Liver (tissue), 8 donors: ENCODE measurements at regions not wholly inside any gene's neighbourhood (a gene's known extent, or its start where the extent isn't known, plus 50 kb on each side); places are given as distances from the start of the nearest gene placed in this dataset.

Experiments used
- DNase-seq: peaks from one replicate; pipeline ENCODE4 v3.0.0-alpha.2; 2017; ENCODE audit warnings: low spot score
- H3K27ac ChIP-seq, 2 donors: one replicate each; pipeline ENCODE4 v1.7.0; 2013; ENCODE audit warnings: inconsistent platforms in 2 of 2, low read length in 2 of 2, control low read depth in 1 of 2, low read depth in 1 of 2, mild to moderate bottlenecking in 1 of 2
- H3K27me3 ChIP-seq, 4 donors: one replicate each; pipeline versions ENCODE4 v1.6.1 to v1.7.0; 2013; ENCODE audit warnings: low read length in 3 of 4, inconsistent platforms in 1 of 4, mild to moderate bottlenecking in 1 of 4, moderate library complexity in 1 of 4; ENCODE audit not compliant: control insufficient read depth in 4 of 4, insufficient read depth in 4 of 4
- H3K36me3 ChIP-seq, 4 donors: one replicate each; pipeline versions ENCODE4 v1.6.1 to v1.7.0; 2013; ENCODE audit warnings: low read length in 3 of 4, mild to moderate bottlenecking in 3 of 4, low read depth in 1 of 4, moderate library complexity in 1 of 4; ENCODE audit not compliant: control insufficient read depth in 4 of 4, insufficient read depth in 3 of 4
- H3K4me1 ChIP-seq, 4 donors: one replicate each; pipeline versions ENCODE4 v1.6.1 to v1.7.0; 2013; ENCODE audit warnings: low read length in 3 of 4, mild to moderate bottlenecking in 3 of 4, moderate library complexity in 1 of 4; ENCODE audit not compliant: control insufficient read depth in 4 of 4, insufficient read depth in 4 of 4
- H3K4me3 ChIP-seq, 3 donors: one replicate each; pipeline versions ENCODE4 v1.6.1 to v1.7.0; 2013; ENCODE audit warnings: low read length in 3 of 3, control low read depth in 1 of 3, low read depth in 1 of 3, mild to moderate bottlenecking in 1 of 3
- H3K9ac ChIP-seq, 2 donors: one replicate each; pipeline ENCODE4 v1.7.0; 2013; ENCODE audit warnings: low read length in 2 of 2, mild to moderate bottlenecking in 2 of 2, moderate library complexity in 2 of 2, control low read depth in 1 of 2, low read depth in 1 of 2
- H3K9me3 ChIP-seq, 4 donors: one replicate each; pipeline versions ENCODE4 v1.6.1 to v1.7.0; 2013; ENCODE audit warnings: low read length in 3 of 4; ENCODE audit not compliant: control insufficient read depth in 4 of 4
- ATF3 ChIP-seq: IDR thresholded peaks from 2 replicates; pipeline ENCODE4 v1.6.1; 2016; ENCODE audit warnings: antibody characterized with exemption
- CTCF ChIP-seq: fragments of 150-350 bp; IDR thresholded peaks from 2 replicates; pipeline ENCODE4 v1.5.1; 2017; ENCODE audit warnings: improper control_type of control experiment, low read depth, low read length; ENCODE audit not compliant: missing input control
- EGR1 ChIP-seq, 2 donors: IDR thresholded peaks; 2 replicates each; pipeline ENCODE4 v1.6.1; 2016 to 2018; ENCODE audit warnings: antibody characterized with exemption in 2 of 2, low read depth in 2 of 2
- FOXA1 ChIP-seq: IDR thresholded peaks from 2 replicates; pipeline ENCODE4 v1.6.1; 2016; ENCODE audit warnings: antibody characterized with exemption
- FOXA2 ChIP-seq: IDR thresholded peaks from 2 replicates; pipeline ENCODE4 v1.6.1; 2016; ENCODE audit warnings: antibody characterized with exemption
- GABPA ChIP-seq, 2 donors: IDR thresholded peaks in 1 of 2; conservative IDR thresholded peaks in 1 of 2; 2 replicates each; pipeline ENCODE4 v1.6.1; 2016; ENCODE audit warnings: antibody characterized with exemption in 2 of 2, mild to moderate bottlenecking in 1 of 2, moderate library complexity in 1 of 2
- HNF4A ChIP-seq, 2 donors: conservative IDR thresholded peaks; 2 replicates each; pipeline ENCODE4 v1.6.1; 2016; ENCODE audit warnings: antibody characterized with exemption in 2 of 2, mild to moderate bottlenecking in 2 of 2
- HNF4G ChIP-seq: IDR thresholded peaks from 2 replicates; pipeline ENCODE4 v1.6.1; 2016; ENCODE audit warnings: antibody characterized with exemption
- JUND ChIP-seq, 2 donors: IDR thresholded peaks; 2 replicates each; pipeline ENCODE4 v1.6.1; 2016; ENCODE audit warnings: antibody characterized with exemption in 2 of 2
- MAX ChIP-seq: IDR thresholded peaks from 2 replicates; pipeline ENCODE4 v1.6.1; 2016; ENCODE audit warnings: antibody characterized with exemption
- NR2F2 ChIP-seq: IDR thresholded peaks from 2 replicates; pipeline ENCODE4 v1.6.1; 2016; ENCODE audit warnings: antibody characterized with exemption
- RAD21 ChIP-seq, 2 donors: IDR thresholded peaks; 2 replicates each; pipeline ENCODE4 v1.6.1; 2016; ENCODE audit warnings: antibody characterized with exemption in 2 of 2, mild to moderate bottlenecking in 2 of 2
- REST ChIP-seq: IDR thresholded peaks from 2 replicates; pipeline ENCODE4 v1.6.1; 2016; ENCODE audit warnings: antibody characterized with exemption, mild to moderate bottlenecking
- RXRA ChIP-seq, 2 donors: IDR thresholded peaks; 2 replicates each; pipeline ENCODE4 v1.6.1; 2017 to 2018; ENCODE audit warnings: antibody characterized with exemption in 2 of 2, mild to moderate bottlenecking in 1 of 2
- SP1 ChIP-seq: IDR thresholded peaks from 2 replicates; pipeline ENCODE4 v1.6.1; 2018; ENCODE audit warnings: antibody characterized with exemption, mild to moderate bottlenecking
- TAF1 ChIP-seq: conservative IDR thresholded peaks from 2 replicates; pipeline ENCODE4 v1.6.1; 2016; ENCODE audit warnings: antibody characterized with exemption, mild to moderate bottlenecking
- YY1 ChIP-seq: IDR thresholded peaks from 2 replicates; pipeline ENCODE4 v1.6.1; 2016; ENCODE audit warnings: antibody characterized with exemption, mild to moderate bottlenecking
- ZBTB33 ChIP-seq: IDR thresholded peaks from 2 replicates; pipeline ENCODE4 v1.6.1; 2016; ENCODE audit warnings: antibody characterized with exemption
- WGBS: extraction: QIAGEN DNeasy Blood & Tissue Kit; methylation state at CpG from one replicate; pipeline ENCODE4 v1.1.7; 2013; 5-methylcytosine and 5-hydroxymethylcytosine counted together
- donor health status: healthy.
- donor health status: healthy.
- donor health status: healthy.
- donor health status: healthy.
- donor health status: healthy.

GRCh38 chr11:127592371-127592770 lies 591.8 kb upstream of the KIRREL3 start:
- H3K9ac ChIP-seq, result no peak overlapping the region
- H3K27me3 ChIP-seq, result no peaks in the 10 kb centered on the region
- H3K36me3 ChIP-seq, result no peaks in the 10 kb centered on the region
- H3K4me1 ChIP-seq, result peaks cover 0 to 6% (median 3%) of the 10 kb centered on the region in 4 donors
- no peak for DNase-seq
- 77% methylated on average over 1 of the region's 1 CpG for WGBS
- TF ChIP-seq NR2F2 (no peak), HNF4A (conservative IDR thresholded peaks at IDR 0.05) (no peak), FOXA2 (no peak), YY1 (no peak), RXRA (IDR thresholded peaks at IDR 0.05) (no peak), FOXA1 (no peak), RAD21 (IDR thresholded peaks at IDR 0.05) (no peak), SP1 (no peak), ZBTB33 (no peak), MAX (no peak), ATF3 (no peak), GABPA (IDR thresholded peaks at IDR 0.05 in 1 of 2, conservative IDR thresholded peaks at IDR 0.05 in 1 of 2) (no peak), JUND (IDR thresholded peaks at IDR 0.05) (no peak), TAF1 (no peak), HNF4G (no peak), REST (no peak), EGR1 (IDR thresholded peaks at IDR 0.05; ENCODE audit: low read depth in 2 of 2) (no peak), CTCF (no peak)
- no peak overlapping the region for H3K27ac ChIP-seq
- no peaks in the 10 kb centered on the region for H3K9me3 ChIP-seq
- H3K4me3 ChIP-seq, result no peak overlapping the region

- Histone ChIP-seq H3K9ac (no peak overlapping the region), H3K27me3 (no peaks in the 10 kb centered on the region), H3K27ac (no peak overlapping the region), H3K9me3 (no peaks in the 10 kb centered on the region), H3K4me1 (peaks cover 0 to 6% (median 3%) of the 10 kb centered on the region in 4 donors), H3K36me3 (no peaks in the 10 kb centered on the region), H3K4me3 (no peak overlapping the region)
- no peak for DNase-seq
- TF ChIP-seq RXRA (IDR thresholded peaks at IDR 0.05) (no peak), NR2F2 (no peak), YY1 (no peak), GABPA (IDR thresholded peaks at IDR 0.05 in 1 of 2, conservative IDR thresholded peaks at IDR 0.05 in 1 of 2) (no peak), FOXA1 (no peak), JUND (IDR thresholded peaks at IDR 0.05) (no peak), EGR1 (IDR thresholded peaks at IDR 0.05; ENCODE audit: low read depth in 2 of 2) (no peak)
- 23% methylated on average over 1 of the region's 1 CpG for WGBS
Observed at GRCh38 chr11:127590314-127590713, 589.7 kb upstream of the KIRREL3 start.
